ENCODE measurements at regions not wholly inside any gene's neighbourhood (a gene's known extent, or its start where the extent isn't known, plus 50 kb on each side); places are given as distances from the start of the nearest gene placed in this dataset.

GRCh38 chr3:27593173-27593572, 109.0 kb upstream of the SLC4A7 start:
- no peak for DNase-seq (ENCODE audit: low read depth in 3 of 3, low spot score in 2 of 3)

DNA sequence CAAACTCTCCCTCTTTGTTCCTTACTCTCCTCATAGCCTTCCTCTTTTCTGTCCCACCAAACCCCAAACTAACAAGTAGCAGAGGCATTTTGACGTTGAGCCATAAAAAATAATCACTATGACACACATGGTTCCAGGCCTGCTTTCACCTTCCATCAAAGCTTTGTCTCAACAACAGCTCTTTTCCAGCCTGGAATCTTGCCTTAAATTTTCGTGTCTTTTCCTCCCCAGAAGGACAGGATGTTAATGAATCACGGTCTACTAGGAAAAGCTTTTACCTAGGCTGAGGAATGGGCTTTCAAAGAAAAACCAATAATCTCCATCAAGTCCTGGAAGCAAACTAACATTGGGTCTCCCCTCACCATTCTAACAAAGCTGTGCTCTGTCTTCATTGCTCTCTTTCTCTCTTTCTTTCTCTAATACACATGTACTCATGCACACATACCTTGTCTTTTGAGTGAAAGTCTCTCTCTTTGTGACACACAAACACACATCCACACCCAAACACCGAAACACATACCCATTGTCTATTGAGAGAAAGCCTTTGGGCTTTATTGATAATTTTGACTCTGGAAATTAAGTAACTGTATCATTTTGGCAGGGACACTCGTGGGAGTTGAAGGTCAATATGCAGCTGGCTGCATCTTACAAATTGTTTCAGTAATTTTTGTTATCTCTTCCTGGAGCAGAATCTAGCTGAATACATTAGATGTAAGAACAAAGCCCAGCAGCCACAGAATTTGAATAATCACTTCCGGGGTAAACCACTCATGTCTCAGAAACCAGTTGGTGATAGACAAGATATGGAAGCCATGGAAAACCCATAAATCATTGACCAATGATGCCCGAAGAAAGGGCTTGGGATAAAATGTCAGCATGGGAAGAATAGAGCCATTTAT, 107.4 kb upstream of the SLC4A7 start:
- no peak for DNase-seq (ENCODE audit: low read depth in 3 of 3, low spot score in 2 of 3)

- DNase-seq (ENCODE audit: low read depth in 3 of 3, low spot score in 2 of 3): no peak
These were observed 106.5 kb upstream of the SLC4A7 start for GRCh38 chr3:27590437-27591298.

- DNase-seq (ENCODE audit: low read depth in 3 of 3, low spot score in 2 of 3): no peak
These were observed 105.6 kb upstream of the SLC4A7 start for GRCh38 chr3:27589795-27590194.

DNA sequence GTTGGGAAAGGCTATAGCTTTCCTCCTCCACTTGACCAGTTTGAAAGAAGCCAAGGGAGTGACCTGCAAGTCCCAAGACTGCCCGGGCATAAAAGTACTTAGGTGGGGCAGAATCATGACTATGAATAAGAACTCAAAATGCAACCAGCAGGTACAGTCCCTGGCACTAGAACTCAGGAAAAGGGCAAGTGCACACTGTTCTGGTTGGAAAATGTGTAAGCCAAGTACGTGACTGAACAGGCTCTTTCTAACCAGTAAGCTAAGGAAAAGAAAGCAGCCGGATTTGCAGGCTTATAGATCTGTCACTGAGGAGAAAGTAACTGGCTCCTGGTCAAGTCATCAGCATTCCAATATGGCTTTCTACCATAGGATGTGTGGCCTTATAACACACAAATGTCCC, 101.2 kb upstream of the SLC4A7 start:
- DNase-seq (ENCODE audit: low read depth in 3 of 3, low spot score in 2 of 3): no peak

GRCh38 chr3:27584874-27585273, 100.7 kb upstream of the SLC4A7 start:
- no peak for DNase-seq (ENCODE audit: low read depth in 3 of 3, low spot score in 2 of 3)

DNA sequence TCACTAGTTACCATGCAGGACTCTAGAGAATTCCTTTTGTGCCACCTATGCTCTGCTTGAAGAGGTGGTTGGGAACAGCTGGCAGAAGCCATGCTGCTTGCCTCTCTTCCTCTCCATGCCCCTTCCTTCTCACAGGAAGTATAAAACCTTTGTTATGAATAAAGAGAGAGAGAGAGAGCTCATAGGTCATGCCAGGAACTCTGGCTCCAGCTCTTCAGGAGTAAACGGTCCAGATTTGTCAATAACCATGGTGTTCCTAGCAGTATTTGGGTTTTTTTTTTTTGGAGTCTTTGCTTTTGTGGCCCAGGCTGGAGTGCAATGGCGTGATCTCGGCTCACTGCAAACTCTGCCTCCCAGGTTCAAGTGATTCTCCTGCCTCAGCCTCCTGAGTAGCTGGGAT, 97.7 kb upstream of the SLC4A7 start:
- no peak for DNase-seq (ENCODE audit: low read depth in 3 of 3, low spot score in 2 of 3)

GRCh38 chr3:27578032-27578431, 93.8 kb upstream of the SLC4A7 start:
- no peak for DNase-seq (ENCODE audit: low read depth in 3 of 3, low spot score in 2 of 3)

DNA sequence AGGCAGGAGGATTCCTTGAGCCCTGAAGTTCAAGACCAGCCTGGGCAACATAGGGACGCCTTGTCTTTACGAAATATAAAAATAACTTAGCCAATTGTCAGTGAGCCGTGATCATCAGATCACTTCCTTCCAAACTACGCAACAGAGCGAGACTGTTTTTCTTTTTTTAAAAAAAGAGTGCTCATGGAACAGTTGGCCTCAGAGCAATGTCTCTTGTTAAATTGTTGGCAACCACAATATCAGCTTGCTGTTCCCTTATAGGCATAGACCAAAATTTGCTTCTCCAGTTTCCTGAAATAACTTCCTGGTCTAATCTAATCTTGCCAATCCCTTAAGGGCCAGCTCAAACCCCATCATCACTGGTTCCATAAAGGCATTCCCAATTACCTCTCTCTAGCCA, 93.3 kb upstream of the SLC4A7 start:
- no peak for DNase-seq (ENCODE audit: low read depth in 3 of 3, low spot score in 2 of 3)

DNA sequence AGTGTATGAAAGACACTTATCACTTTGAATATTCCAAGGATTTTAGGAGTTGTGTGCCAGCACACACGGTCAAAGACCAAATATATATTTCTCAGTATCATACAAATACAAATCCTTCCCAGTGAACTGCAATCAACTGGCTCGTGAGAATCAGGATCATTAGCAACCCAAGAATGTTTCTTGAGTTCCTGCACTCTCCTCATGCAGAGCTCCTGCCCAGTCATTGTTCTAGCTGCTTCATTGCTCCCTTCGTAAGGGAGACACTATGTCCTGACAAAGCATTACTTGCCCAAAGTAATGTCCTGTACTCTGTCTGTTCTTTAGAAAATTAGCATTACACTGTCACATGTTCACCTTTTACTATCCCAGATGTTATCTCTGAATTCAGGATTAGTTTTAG, 92.0 kb upstream of the SLC4A7 start:
- no peak for DNase-seq (ENCODE audit: low read depth in 3 of 3, low spot score in 2 of 3)

GRCh38 chr3:27575499-27575898, 91.3 kb upstream of the SLC4A7 start:
- no peak for DNase-seq (ENCODE audit: low read depth in 3 of 3, low spot score in 2 of 3)

GRCh38 chr3:27574438-27574795, 90.2 kb upstream of the SLC4A7 start:
- no peak for DNase-seq (ENCODE audit: low read depth in 3 of 3, low spot score in 2 of 3)

DNA sequence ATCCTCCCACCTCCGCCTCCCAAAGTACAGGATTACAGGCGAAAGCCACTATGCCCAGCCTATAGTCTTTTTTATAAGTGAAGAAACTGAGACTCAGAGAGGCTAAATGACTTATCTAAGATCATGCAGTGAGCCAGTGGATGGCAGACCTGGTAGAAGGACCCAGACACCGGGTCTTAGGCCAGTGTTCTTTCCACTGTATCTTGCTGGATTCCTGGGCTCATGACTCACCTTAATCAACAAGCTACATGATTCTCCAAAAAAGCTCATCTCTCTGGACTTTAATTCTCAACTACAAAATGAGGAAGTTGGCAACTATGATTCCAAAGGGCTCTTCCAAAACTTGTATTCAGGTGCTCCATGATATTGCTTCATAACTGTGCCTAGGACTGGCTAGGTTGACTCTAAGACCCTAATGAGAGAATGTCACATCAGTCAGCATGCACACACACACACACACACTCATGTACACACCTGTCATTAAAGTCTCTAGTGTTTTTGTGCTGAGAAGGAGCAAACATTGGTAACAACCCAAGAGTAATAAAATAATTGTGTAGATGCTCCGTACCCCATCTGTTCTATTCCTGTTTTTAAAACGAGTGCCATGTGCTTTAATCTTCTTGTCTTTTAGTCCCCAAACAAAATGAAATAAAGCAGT, 89.7 kb upstream of the SLC4A7 start:
- DNase-seq (ENCODE audit: low read depth in 3 of 3, low spot score in 2 of 3): no peak

DNA sequence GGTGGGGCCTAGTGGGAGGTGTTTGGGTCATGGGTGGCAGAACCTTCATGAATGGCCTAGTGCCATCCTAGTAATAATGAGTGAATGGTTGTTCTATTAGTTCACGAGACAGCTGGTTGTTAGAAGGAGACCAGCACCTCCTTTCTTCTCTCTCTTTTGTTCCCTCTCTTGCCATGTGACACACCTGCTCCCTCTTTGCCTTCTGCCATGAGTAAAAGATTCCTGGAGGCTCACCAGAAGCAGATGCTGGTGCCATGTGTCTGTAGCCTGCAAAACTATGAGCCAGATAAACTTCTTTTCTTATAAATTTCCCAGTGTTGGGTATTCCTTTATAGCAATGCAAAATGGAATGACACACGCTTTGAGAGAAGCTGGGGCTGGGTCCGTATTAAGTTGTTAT, 89.0 kb upstream of the SLC4A7 start:
- no peak for DNase-seq (ENCODE audit: low read depth in 3 of 3, low spot score in 2 of 3)

DNA sequence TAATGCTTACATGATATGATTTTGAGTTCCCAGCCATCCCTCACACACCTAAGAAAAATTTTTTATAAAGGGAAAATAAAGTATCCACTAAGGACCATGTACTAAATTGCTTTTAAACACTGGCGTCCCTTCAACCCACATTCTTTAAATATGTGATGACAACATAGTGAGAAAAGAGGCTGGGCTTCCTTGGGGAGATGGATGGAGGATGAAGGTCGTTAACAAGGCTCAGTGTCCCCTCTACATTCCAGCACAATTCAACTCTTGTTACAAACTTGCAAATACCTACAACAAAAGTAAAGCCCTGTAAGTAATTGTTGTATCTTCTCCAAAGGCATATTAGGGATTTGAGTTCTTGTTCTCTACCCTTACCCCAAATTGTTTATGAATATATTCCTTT, 87.2 kb upstream of the SLC4A7 start:
- no peak for DNase-seq (ENCODE audit: low read depth in 3 of 3, low spot score in 2 of 3)

- DNase-seq (ENCODE audit: low read depth in 3 of 3, low spot score in 2 of 3): no peak
These were observed 86.4 kb upstream of the SLC4A7 start for GRCh38 chr3:27570421-27571106.

- DNase-seq (ENCODE audit: low read depth in 3 of 3, low spot score in 2 of 3): no peak
These were observed 84.2 kb upstream of the SLC4A7 start for GRCh38 chr3:27568393-27568792.

DNA sequence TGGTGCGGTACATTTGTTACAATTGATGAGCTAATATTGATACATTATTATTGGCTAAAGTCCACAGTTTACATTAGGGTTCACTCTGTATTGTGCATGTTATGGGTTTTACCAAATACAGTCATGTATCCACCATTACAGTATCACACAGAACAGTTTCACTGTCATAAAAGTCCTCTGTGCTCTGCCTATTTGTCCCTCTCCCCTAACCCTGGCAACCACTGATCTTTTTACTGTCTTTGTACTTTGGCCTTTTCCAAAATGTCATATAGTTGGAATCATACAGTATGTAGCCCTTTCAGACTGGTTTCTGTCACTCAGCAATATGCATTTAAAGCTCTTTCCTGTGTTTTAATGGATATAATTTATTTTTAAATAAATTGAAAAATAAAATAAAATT, 83.1 kb upstream of the SLC4A7 start:
- DNase-seq (ENCODE audit: low read depth in 3 of 3, low spot score in 2 of 3): no peak

GRCh38 chr3:27565201-27565852, 81.1 kb upstream of the SLC4A7 start:
- DNase-seq (ENCODE audit: low read depth in 3 of 3, low spot score in 2 of 3): no peak

- no peak for DNase-seq (ENCODE audit: low read depth in 3 of 3, low spot score in 2 of 3)
These were observed 77.4 kb upstream of the SLC4A7 start for GRCh38 chr3:27561576-27561975.
